Sciatic nerve (tissue), 2 donors: ENCODE measurements at regions not wholly inside any gene's neighbourhood (a gene's known extent, or its start where the extent isn't known, plus 50 kb on each side); places are given as distances from the start of the nearest gene placed in this dataset.
"Not testable (repeated sequence)": the region's sequence is repeated elsewhere in the genome, so short reads cannot be mapped to it uniquely, and the experiment has no call there.

ENCODE experiments used
- ATAC-seq: fragments of 200-7000 bp; cut with Tn5 transposase; one replicate; pipeline ENCODE4 v1.9.1; 2020; ENCODE audit warnings: mild to moderate bottlenecking, moderate library complexity
- DNase-seq: peaks from one replicate; pipeline ENCODE4 v3.0.0-alpha.2; 2020; ENCODE audit warnings: low spot score
- intact Hi-C: fragments of 100-400 bp; cut with DNase I; formaldehyde crosslinking; loops from one replicate; pipeline ENCODE4 v1.14.2; 2022
- donor health status: DM: no; HTN: no; CAD: no.
- donor health status: DM: no; HTN: no; CAD: no.

GRCh38 chr11:97506076-97506759, 1116.4 kb downstream of the JRKL start:
- ATAC-seq: no peak
- intact Hi-C loops: no loop called here
- DNase-seq: no peak

GRCh38 chr11:97514446-97514845, 1124.6 kb downstream of the JRKL start:
- no peak for DNase-seq

GRCh38 chr11:97516688-97517087, 1126.9 kb downstream of the JRKL start:
- DNase-seq (no peak), ATAC-seq (no peak)
- intact Hi-C loops: no loop called here

More at GRCh38 chr11:97514446-97514845, 1124.6 kb downstream of the JRKL start:
- intact Hi-C loops: no loop called here
- no peak for ATAC-seq

GRCh38 chr11:97525273-97525672, 1135.5 kb downstream of the JRKL start:
- intact Hi-C loops: no loop called here

GRCh38 chr11:97537407-97538150, 1147.8 kb downstream of the JRKL start:
- no peak for DNase-seq
- intact Hi-C loops: no loop called here
- ATAC-seq: no peak

More at GRCh38 chr11:97525273-97525672, 1135.5 kb downstream of the JRKL start:
- DNase-seq (no peak), ATAC-seq (no peak)

- intact Hi-C loops: no loop called here
- no peak for ATAC-seq
- no peak for DNase-seq
Measured at GRCh38 chr11:97544431-97544830, 1154.6 kb downstream of the JRKL start.

GRCh38 chr11:97548280-97548679, 1158.5 kb downstream of the JRKL start:
- intact Hi-C loops: no loop called here
- DNase-seq (no peak), ATAC-seq (no peak)

GRCh38 chr11:97557399-97557798, 1167.6 kb downstream of the JRKL start:
- ATAC-seq (no peak), DNase-seq (no peak)
- intact Hi-C loops: no loop called here

GRCh38 chr11:97567801-97568200, 1178.0 kb downstream of the JRKL start:
- intact Hi-C loops: no loop called here
- DNase-seq: no peak
- no peak for ATAC-seq

- no peak for DNase-seq
- intact Hi-C loops: no loop called here
- no peak for ATAC-seq
Measured at GRCh38 chr11:97570636-97571035, 1180.8 kb downstream of the JRKL start.

GRCh38 chr11:97573771-97574170, 1184.0 kb downstream of the JRKL start:
- ATAC-seq, DNase-seq, intact Hi-C loops: not testable (repeated sequence)

- intact Hi-C loops: no loop called here
- ATAC-seq: no peak
- DNase-seq: no peak
Measured at GRCh38 chr11:97574976-97575665, 1185.3 kb downstream of the JRKL start.

- no peak for DNase-seq
- no peak for ATAC-seq
- intact Hi-C loops: no loop called here
Measured at GRCh38 chr11:97607291-97608000, 1217.6 kb downstream of the JRKL start.

GRCh38 chr11:97610000-97610399, 1220.2 kb downstream of the JRKL start:
- intact Hi-C loops: no loop called here
- DNase-seq (no peak), ATAC-seq (no peak)

- no peak for DNase-seq
- no peak for ATAC-seq
- intact Hi-C loops: no loop called here
Measured at GRCh38 chr11:97610854-97611253, 1221.0 kb downstream of the JRKL start.

- DNase-seq (no peak), ATAC-seq (no peak)
- intact Hi-C loops: no loop called here
Measured at GRCh38 chr11:97611345-97611744, 1221.5 kb downstream of the JRKL start.

GRCh38 chr11:97614606-97615005, 1224.8 kb downstream of the JRKL start:
- no peak for ATAC-seq
- intact Hi-C loops: no loop called here
- no peak for DNase-seq

GRCh38 chr11:97615546-97615945, 1225.7 kb downstream of the JRKL start:
- no peak for DNase-seq
- intact Hi-C loops: no loop called here
- ATAC-seq: no peak

- ATAC-seq (no peak), DNase-seq (no peak)
Measured at GRCh38 chr11:97617031-97617430, 1227.2 kb downstream of the JRKL start.

More at GRCh38 chr11:97617031-97617430, 1227.2 kb downstream of the JRKL start:
- intact Hi-C loops: no loop called here
